ENCODE measurements at regions not wholly inside any gene's neighbourhood (a gene's known extent, or its start where the extent isn't known, plus 50 kb on each side); places are given as distances from the start of the nearest gene placed in this dataset.

DNA sequence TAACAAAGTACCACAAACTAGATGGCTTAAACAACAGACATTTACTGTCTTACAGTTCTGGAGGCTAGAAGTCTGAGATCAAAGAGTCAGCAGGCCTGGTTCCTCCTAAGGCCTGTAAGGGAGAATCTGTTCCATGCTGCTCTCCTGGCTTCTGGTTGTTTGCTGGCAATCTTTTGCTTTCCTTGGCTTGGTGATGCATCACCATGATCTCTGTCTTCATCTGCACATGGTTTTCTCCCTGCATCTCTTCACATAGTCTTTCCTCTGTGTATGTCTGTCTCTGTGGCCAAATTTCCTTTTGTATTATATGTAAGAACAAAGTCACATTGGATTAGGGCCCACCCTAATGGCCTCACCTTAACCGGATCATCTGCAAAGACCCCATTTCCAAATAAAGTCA is 168.5 kb downstream of the CAPZA3 start:
- TF ChIP-seq, protein P1, sequence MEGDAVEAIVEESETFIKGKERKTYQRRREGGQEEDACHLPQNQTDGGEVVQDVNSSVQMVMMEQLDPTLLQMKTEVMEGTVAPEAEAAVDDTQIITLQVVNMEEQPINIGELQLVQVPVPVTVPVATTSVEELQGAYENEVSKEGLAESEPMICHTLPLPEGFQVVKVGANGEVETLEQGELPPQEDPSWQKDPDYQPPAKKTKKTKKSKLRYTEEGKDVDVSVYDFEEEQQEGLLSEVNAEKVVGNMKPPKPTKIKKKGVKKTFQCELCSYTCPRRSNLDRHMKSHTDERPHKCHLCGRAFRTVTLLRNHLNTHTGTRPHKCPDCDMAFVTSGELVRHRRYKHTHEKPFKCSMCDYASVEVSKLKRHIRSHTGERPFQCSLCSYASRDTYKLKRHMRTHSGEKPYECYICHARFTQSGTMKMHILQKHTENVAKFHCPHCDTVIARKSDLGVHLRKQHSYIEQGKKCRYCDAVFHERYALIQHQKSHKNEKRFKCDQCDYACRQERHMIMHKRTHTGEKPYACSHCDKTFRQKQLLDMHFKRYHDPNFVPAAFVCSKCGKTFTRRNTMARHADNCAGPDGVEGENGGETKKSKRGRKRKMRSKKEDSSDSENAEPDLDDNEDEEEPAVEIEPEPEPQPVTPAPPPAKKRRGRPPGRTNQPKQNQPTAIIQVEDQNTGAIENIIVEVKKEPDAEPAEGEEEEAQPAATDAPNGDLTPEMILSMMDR (IDR thresholded peaks at IDR 0.05) = no peak
- TF ChIP-seq POLR2AphosphoS5 (IDR thresholded peaks at IDR 0.05) (no peak), POLR2A (IDR thresholded peaks at IDR 0.05) (no peak)
